IPS DF 19.7 (cell line): ENCODE measurements at regions not wholly inside any gene's neighbourhood (a gene's known extent, or its start where the extent isn't known, plus 50 kb on each side); places are given as distances from the start of the nearest gene placed in this dataset.

Experiments used
- DNase-seq: peaks from one replicate; pipeline ENCODE4 v3.0.0-alpha.2; 2013; ENCODE audit warnings: low read depth, low spot score

DNA sequence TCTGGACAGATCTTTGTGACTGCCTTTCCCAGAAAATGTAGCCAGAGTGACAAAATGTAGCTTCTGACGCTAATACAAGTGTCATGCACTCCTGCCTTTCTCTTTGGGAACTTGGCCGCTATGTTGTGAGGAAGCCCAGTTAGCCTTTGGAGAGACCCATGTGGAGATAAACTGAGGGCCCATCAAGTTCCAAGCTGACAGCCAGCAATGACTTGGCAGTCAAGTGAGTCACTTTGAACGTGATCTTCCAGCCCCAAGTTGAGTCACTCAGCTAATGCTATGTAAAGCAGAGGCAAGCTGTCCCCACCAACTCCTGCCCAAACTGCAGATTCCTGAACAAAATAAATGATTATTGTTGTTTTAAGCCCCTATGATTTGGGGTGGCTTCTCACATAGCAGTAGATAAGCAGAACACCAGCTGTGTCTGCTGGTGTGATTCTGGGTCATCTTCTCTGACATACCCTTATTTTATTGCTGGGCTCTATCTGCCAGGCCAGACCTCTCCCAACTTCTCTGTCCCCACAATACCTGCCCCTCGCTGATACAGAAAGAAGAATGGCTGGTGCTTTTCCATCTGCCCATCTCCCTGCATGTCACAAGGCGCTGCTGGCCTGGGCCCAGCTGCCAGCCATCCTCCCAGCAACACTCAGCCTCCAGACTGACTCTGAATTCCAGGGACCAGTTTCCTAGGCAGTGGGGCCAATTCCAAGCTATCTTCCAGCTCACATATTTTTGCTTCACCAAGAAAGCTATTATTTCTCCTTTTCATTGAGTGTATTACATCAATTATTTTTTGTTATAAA is 274.8 kb downstream of the LRFN2 start:
- no peak for DNase-seq

DNA sequence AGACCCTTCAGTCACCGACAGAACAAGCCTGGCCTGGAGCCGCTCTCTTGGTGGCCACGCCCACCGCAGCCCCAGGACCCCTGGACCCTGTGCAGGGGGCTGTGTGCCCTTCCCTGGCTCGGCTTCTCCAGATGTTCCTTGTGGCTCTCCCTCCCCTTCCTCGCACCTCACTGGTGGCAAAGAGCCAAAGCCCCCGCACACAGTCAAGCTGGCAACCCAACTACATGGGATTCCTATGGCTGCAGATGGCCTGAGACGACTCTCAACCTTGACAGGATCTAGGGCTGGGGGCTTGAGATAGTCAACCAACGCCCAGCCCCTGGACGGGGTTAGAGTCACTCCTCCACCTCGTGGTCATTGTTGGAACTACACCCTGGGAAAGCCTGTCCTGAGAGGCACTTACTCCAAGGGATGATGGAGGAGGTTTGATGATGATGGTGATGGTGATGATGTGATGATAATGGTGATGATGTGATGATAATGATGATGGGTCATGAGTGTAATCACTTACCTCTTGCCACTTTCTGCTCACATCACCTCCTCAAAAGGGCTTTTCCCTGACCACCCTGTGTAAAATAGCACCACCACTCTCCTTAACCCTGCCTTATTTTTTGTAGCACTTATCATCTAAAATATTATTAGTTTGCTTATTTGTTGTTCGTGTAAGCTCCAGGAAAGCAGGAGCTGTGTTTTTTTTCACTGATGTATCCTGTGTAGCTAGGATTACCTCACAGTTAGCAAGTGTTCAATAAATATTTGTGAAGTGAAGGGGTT is 278.4 kb downstream of the LRFN2 start:
- no peak for DNase-seq

DNA sequence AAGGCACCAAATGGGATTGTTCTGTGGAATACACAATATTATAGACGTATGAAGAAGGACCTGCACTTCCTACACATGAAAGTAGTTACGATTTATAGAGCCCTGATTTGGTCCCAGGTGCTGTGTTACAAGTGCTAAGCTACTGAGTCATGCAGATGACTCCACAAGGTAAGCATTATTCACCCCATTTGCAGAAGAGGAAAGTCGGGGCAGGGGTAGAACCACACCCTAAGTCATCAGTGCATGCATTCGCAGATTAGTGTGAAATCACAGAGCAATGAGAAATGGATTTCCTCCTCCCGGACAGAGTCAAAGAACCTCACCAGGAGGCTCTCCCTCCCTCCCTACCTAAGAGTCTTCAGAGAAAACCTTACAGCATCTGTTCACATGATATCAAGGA is 279.5 kb downstream of the LRFN2 start:
- no peak for DNase-seq

DNA sequence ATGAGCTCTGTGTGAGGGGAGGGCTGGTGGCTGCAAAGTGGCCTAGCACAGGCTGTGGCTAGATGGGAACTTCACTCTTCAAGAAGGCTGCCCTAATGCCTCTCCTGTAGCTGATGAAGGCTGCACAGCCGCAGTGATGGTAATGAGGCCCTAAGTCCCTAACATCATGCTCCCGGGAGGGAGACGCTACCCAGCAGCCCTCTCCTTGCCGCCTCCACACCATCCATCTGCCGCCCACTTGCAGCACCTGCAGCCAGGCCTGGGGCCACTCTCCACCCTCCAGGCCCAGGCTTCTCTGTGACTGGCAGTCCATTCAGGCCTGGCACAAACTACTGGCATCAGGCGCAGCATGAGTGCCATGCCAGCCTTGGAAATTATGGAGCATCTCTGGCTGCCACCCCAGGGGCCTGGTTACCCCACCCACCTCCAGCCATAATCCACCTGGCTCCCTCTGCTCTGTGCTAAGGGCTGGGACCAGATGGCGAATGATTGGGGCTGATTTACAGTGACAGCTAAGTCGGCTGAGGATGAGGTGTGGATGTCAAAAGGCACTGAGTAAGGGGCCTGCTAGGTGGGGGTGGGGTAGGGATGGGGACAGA is 284.2 kb downstream of the LRFN2 start:
- no peak for DNase-seq

DNA sequence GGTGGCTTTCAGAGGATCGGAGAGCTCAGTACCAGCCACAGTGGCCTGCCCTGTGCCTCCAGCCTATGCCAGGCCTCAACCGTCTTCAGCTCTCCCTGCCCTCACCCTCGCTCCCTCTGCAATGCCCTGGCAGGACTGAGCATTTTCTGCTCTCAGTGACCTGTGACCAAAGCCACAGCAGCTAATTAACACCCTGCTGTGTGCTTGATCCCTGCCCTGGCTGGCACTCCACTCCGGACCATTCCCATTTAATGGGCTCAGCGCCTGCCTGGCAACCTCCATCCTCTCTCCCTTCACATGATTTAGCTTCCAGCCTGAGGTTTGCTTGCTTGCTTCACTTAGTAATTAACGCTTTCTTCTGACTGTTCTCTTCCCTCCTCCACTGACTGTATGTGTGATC is 287.5 kb downstream of the LRFN2 start:
- DNase-seq: no peak

DNA sequence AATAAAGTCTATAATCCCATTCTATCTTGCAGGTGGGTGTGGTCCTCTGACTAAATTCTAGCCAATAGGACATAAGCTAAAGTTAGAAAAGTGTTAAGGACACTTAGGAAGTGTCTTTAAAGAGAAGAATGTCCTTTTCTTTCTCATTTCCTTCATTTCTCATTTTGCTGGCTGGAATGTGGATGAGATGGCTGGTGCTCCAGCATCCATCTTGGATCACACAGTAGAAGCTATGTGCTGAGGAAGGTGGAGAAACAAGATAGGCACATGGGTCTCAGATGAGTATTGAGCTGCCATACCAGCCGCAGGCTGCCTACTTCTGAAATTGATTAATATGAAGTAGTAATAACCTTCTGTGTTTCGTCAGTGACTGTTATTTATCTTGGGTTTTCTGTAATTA is 289.0 kb downstream of the LRFN2 start:
- DNase-seq: no peak

DNA sequence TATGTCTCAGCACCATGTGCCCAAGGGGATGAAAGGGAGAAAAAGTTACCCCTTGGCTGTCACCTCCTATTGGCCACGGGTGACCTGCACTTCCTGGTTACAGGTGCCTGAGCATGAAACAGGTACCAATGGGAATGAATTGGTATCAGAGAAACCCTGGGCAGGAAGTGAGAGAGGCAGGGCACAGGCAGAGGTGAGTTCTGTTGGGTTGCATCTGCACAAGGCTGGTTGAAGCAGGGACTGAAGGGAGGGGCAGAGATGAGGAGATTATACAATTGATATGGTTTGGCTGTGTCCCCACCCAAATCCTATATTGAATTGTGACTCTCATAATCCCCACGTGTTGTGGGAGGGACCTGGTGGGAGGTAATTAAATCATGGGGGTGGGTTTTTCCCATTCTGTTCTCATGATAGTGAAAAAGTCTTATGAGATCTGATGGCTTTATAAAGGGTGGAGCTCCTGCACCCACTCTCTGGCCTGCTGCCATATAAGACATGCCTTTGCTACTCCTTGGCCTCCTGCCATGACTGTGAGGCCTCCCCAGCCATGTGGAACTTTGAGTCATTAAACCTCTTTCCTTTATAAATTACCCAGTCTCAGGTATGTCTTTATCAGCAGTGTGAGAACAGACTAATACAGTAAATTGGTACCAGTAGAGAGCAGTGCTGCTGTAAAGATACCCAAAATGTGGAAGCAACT is 291.8 kb downstream of the LRFN2 start:
- DNase-seq: no peak

DNA sequence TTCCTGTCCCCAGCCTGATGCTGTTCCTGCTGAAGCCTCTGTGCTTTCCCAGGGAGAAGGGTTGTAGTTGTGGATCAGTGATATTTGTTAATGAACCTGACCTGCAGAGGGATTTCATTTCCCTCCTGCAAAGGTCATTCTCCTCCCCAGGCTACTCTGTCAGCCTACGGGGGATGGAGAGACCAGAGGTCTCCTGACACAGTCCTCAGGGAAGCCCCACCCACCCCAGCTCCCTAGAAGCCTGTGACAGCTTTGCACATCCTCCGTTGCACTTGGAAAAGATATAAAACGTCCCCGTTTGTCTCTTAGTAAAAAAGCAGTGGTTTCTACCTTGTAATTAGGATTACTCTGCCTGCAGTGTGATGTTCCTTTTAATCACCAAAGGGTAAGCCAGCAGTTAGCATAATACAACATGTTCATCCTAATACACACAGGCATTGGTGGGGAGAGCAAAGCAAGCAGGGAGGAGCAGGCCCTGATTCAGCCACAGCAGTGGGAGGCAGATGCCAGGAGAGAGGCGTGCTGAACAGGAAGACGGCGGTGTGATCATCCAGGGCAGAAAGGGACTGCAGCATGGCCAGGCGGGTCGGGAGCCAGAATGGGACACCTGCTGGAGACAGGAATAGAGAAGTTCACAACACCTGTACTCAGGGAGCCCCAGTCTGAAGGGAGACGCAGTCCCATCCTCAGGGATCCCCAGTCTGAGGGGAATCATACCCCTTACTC is 293.5 kb downstream of the LRFN2 start:
- no peak for DNase-seq

DNA sequence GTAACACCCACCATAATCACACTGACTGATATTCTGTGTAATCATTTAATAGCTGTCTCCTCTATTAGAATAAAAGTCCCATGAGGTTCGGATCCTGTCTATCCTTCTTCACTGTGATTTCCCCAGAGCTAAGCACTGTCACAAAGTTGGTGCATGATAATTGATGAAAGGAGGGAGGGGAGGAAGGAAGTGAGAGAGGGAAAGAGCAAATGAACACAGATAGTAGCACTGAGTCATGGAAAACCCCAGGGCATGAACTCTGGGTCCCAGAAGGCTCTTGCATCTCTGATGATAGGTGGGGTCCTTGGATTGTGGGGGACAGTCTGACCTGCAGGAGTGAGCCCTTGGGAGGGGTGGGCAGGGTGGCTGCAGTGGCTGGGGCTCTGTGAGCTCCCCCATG is 294.1 kb downstream of the LRFN2 start:
- no peak for DNase-seq

DNA sequence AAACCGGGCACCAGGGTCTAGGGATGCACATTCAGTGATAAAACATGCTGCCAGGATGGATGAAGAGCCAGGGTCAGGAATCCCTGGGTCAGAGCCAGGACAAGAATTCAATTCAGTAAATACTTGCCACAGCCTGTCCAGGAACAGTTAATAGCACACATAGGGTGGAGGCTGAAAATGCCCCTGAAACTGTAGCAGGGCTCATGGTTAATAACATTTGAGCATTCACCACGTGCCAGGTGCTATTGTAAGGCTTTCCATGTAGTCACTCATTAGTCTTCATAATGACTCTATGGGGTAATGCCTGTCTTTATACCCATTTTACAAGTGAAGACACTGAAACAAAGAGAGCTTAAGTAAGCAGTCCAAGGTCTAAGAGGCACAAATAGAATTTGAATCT is 296.3 kb downstream of the LRFN2 start:
- no peak for DNase-seq

DNA sequence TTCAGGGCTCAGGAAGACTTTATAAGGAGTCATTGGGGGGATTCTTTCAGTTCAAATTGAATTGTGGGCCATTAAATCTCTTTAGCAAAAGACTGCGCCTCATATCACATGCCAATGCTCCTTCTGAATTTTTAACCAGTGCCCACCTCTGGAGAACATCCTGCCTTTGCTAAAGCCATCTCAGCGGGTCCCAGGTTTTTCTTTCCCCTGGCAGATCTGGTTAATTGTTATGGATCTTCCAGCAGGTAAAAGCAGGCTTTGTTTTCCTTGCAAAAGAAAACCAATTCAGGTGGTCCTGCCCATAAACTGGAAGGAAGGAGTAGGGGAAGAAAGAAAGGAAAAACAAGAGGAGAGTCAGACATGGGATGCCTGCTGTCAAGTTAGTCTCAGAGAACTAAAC is 298.2 kb downstream of the LRFN2 start:
- no peak for DNase-seq

DNA sequence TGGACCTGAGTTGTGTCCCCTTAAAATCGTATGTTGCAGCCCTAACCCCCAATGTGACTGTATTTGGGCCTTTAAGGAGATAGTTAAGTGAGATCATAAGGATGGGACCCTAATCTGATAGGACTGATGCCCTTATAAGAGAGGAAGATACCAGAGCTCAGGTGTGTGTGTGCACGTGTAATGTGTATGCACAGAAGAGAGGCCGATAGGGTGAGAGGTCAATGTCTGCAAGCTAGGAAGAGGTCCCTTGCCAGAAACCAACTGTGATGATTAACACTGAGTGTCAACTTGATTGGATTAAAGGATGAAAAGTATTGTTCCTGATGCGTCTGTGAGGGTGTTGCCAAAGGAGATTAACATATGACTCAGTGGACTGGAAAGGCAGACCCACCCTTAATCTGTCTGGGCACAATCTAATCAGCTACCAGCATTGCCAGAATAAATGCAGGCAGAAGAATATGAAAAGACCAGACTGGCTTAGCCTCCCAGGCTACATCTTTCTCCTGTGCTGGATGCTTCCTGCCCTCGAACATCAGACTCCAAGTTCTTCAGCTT is 299.8 kb downstream of the LRFN2 start:
- DNase-seq: no peak

DNA sequence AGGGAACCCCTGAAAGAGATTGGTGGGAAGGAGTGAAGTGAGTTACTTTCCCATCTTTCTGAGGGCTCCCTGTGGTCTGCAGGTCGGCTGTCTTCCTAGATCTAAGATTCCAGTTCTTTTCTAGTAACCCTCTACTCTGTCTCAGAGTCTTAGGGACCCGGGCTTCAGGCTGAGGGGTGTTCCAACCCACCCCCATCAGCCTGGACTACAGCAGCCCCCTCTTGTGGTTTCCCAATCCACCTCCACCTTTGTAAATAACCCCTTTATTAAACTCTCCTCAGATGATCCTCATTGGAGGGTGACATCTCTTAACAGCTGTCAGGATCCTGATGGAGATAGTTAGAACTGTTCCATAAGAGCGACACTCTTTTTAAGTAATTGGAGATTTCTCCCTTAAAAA is 300.4 kb downstream of the LRFN2 start:
- DNase-seq: no peak

DNA sequence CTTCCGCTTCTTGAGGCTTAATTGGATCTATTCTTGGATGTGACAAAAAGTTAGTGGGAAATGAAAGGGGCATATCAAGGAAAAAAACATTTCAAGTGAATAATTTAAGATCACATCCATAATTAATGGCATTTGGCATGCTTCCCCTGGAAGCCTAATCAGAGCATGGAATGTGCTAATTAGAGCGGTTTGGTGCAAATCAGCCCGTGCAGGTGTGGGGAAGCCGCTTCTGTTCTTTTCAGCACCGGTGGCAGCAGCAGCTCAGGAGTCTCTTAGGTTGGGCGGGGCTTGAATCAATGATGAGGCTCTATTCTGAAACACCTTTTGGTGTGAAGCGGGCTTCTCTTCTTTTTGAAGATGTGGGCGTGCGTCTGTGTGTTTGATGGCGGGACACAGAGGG is 301.2 kb downstream of the LRFN2 start:
- no peak for DNase-seq

DNA sequence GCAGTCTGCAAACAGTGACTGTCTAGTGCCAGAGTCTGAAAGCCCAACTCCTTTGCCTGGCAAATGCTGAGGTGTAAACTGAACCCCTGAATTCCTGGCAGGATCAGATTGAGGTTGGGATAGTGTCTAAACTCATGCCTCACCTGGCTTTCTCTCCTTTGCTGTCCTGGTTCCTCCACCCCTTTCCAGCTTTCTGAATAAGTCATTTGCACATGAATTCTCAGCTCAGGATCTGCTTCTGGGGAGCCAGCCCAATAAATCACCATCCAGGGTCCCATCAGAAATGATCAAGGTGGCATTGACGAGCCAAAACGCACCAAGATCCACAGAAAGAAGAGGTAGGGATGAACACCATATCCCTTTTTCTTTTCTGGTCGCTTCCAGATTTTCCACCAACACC is 301.6 kb downstream of the LRFN2 start:
- DNase-seq: no peak

DNA sequence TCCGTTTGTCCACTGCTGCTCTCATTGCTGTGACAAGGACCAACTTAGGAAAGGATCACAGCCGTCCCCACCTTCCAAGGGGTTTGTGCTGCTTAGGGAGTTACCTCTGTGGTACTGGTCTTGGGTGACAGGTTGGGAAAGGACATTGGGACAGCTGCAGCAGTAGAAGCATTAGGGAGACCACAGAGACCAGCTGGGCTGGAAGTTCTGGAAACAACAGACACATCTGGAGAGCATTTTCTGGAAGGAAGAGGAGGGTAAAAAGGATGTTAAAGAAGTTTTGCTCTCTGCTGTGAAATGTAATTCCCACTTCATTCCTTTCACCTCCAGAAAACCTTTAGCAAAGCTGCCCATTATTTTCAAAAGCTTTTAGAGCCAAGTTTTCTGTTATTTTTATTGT is 304.2 kb downstream of the LRFN2 start:
- DNase-seq: no peak

DNA sequence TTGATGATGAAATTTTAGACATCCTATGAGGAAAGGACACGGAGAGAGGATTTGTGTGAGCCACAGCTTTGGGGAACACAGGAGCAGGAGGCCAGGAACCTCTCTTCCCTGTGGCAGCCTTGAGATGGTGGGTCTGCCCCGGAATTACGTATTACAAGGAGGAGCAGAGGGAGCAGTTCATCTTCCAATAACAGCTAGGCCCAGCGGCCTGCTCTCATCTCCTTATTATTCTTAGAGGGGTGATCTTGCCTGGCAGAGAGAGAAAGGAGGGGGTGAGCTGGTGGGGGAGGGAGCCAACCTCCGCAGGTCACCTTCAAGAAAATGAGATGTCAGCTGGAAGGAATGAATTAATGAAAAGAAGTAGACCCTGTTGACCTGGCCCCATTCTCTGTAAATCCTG is 305.8 kb downstream of the LRFN2 start:
- DNase-seq: no peak

DNA sequence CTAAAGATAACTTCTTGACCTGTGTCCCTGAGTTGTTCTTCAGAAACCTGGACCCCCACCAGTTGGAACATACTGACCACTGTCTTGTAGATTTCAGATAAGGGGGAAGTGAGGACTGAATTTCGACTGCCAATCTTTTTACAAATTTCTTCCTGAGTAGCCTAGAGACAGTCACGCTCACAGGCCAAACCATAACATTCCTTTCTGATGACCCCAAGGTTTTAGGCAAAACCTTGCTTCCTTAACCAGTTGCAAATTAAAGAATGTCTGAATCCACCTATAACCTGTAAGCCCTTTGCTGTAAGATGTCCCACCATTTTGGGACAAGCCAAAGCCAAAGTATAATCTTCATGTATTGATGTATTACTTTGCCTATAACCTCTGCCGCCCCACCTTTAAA is 306.9 kb downstream of the LRFN2 start:
- DNase-seq: no peak

DNA sequence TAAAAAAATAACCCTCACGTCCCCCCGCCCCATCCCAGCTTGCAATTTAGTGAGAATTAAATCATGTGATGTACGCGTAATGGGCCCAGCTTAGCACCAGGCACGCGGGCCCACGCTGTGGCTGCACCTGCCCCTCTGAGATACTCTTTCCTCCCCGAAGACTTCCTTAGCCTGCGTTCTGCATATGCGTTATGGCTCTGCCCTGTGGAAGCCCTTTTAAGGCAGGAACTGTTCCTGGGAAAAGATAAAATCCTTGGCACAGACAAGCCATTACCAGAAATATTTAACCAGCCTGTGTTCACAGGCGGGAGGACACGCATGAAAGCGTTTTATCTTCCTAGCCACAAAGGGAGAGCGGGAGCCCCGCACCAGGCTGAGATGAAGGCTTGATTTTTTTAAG is 311.0 kb downstream of the LRFN2 start:
- DNase-seq: no peak

DNA sequence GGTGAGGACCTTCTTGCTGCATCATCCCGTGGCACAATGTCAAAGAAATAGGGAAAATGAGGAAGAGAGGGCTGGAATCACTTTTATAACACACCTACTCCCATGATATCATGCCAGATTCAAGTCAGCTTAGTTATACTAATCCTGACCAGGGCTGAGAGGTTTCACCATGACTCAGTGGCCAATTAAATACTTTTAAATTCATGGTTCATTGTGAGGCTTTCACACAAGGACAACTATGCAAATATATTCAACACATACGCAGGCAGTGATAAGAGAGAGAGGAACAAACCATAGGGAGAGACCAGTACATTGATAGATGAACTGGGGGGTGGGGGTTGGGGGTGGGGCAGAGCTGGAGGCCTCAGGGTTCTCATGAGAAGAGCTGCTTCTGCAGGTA is 313.1 kb downstream of the LRFN2 start:
- DNase-seq: no peak

DNA sequence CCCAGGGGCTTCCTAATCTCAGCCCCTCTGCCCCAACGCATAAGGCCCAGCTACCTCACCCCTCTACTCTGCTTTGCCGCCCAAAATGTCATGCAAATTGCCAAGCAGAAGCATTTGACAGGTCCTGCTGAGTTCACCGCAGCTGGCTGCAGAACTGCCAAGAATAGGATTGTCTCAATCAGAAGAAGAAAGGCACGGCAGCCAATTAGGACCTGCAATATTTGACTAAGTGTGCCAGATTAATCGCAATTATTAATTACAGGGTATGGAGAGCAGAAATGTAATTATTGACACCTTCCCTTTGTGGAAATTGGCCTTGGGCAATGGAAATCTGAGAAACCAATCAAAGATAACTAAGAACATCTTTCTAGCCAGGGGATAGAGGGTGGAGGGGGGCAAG is 318.6 kb downstream of the LRFN2 start:
- DNase-seq: no peak
